Neural progenitor cell (in vitro differentiated cells): ENCODE measurements at regions not wholly inside any gene's neighbourhood (a gene's known extent, or its start where the extent isn't known, plus 50 kb on each side); places are given as distances from the start of the nearest gene placed in this dataset.

Source experiments
- EZH2 ChIP-seq: fragments of 200-600 bp; sonication (generic); IDR thresholded peaks from 2 replicates; pipeline ENCODE4 v1.6.1; 2017; ENCODE audit warnings: antibody characterized with exemption, mild to moderate bottlenecking, moderate library complexity
- EZH2phosphoT487 ChIP-seq: fragments of 200-600 bp; sonication (generic); IDR thresholded peaks from 2 replicates; pipeline ENCODE4 v1.6.1; 2017; ENCODE audit warnings: antibody characterized with exemption
- TF ChIP-seq, protein P1 (sequence below): fragments of 200-600 bp; sonication (generic); IDR thresholded peaks from 2 replicates; pipeline ENCODE4 v1.5.1; 2017; ENCODE audit warnings: antibody characterized with exemption, mild to moderate bottlenecking

DNA sequence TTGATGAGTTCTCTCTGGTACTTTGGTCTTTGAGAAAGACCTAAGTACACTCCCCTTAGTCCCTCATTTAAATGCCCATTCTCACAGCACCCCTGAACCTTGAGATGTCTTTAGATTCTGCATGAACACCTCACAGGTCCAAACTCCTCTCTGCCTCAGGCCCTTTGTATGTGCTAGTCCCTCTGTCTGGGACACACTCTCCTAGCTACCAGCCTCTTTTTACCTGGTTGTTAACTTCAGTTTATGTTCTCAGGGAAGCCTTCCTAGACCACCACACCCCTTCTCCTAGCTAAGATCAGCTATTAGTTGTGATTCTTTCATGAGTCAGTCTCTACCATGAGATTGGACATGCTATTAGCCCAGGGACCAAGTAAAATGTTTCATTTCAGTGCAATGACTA, 86.4 kb downstream of the PLCE1 start:
- TF ChIP-seq, protein P1, sequence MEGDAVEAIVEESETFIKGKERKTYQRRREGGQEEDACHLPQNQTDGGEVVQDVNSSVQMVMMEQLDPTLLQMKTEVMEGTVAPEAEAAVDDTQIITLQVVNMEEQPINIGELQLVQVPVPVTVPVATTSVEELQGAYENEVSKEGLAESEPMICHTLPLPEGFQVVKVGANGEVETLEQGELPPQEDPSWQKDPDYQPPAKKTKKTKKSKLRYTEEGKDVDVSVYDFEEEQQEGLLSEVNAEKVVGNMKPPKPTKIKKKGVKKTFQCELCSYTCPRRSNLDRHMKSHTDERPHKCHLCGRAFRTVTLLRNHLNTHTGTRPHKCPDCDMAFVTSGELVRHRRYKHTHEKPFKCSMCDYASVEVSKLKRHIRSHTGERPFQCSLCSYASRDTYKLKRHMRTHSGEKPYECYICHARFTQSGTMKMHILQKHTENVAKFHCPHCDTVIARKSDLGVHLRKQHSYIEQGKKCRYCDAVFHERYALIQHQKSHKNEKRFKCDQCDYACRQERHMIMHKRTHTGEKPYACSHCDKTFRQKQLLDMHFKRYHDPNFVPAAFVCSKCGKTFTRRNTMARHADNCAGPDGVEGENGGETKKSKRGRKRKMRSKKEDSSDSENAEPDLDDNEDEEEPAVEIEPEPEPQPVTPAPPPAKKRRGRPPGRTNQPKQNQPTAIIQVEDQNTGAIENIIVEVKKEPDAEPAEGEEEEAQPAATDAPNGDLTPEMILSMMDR = no peak
- TF ChIP-seq EZH2 (no peak), EZH2phosphoT487 (no peak)
